ENCODE measurements at regions not wholly inside any gene's neighbourhood (a gene's known extent, or its start where the extent isn't known, plus 50 kb on each side); places are given as distances from the start of the nearest gene placed in this dataset.

- no peak overlapping the region for H3K4me2 ChIP-seq (ENCODE audit: insufficient read depth, low read length)
- 1% methylated on average over 5 of the region's 5 CpGs for WGBS (ENCODE audit: insufficient coverage, low coverage, missing lambda C conversion rate)
- FAIRE-seq (no peak), DNase-seq (ENCODE audit: extremely low read depth in 1 of 4, low spot score in 3 of 4) (no peak), ATAC-seq (no peak)
- H2AFZ ChIP-seq (ENCODE audit: low read depth, low read length) = no peak overlapping the region
- H3K9me1 ChIP-seq (ENCODE audit: control insufficient read depth, insufficient read depth, low read length) = no peaks in the 10 kb centered on the region
- TF ChIP-seq NFRKB (IDR thresholded peaks at IDR 0.05; ENCODE audit: low read depth) (no peak), CBX8 (IDR thresholded peaks at IDR 0.05; ENCODE audit: borderline replicate concordance, extremely low read depth, low read depth, low read length, poor library complexity, severe bottlenecking) (no peak), ZNF551 (CRISPR knock-in tag; IDR thresholded peaks at IDR 0.05) (no peak), ZMIZ1 (IDR thresholded peaks at IDR 0.05; ENCODE audit: low read depth in 2 of 2, low read length in 2 of 2) (no peak), ZNF436 (CRISPR knock-in tag; IDR thresholded peaks at IDR 0.05) (no peak), USF2 (CRISPR knock-in tag; IDR thresholded peaks at IDR 0.05) (no peak)
- H3K36me3 ChIP-seq (ENCODE audit: control insufficient read depth, insufficient read depth, low read length) = no peaks in the 10 kb centered on the region
- H3K9me3 ChIP-seq (replicated peaks; ENCODE audit: control insufficient read depth, insufficient read depth, low read depth, low read length) = no peaks in the 10 kb centered on the region
- H3K27me3 ChIP-seq (ENCODE audit: control insufficient read depth in 2 of 2, insufficient read depth in 2 of 2, low read length in 2 of 2) = no peaks in the 10 kb centered on the region
- in situ Hi-C loops (cut with MboI) (no loop called here), intact Hi-C loops (cut with micrococcal nuclease) (no loop called here)
- no peaks in the 10 kb centered on the region for H4K20me1 ChIP-seq (replicated peaks; ENCODE audit: control insufficient read depth, insufficient read depth, low read length)
- H3K4me1 ChIP-seq (replicated peaks in 1 of 2; ENCODE audit: control insufficient read depth in 2 of 2, insufficient read depth in 2 of 2, low read length in 2 of 2) = no peaks in the 10 kb centered on the region
- H3K9ac ChIP-seq (ENCODE audit: insufficient read depth in 1 of 2, low read depth in 2 of 2, low read length in 2 of 2) = no peak overlapping the region
- CTCF ChIA-PET (ENCODE audit: low intra/inter-chr PET ratio) = no interaction called here
- POLR2A ChIA-PET = no interaction called here
- no peak overlapping the region for H3K27ac ChIP-seq (ENCODE audit: extremely low read depth, low read depth, low read length)
- BruUV-seq (replicated peaks) = no TSS peak
- H3K79me2 ChIP-seq (ENCODE audit: control insufficient read depth, insufficient read depth, low read length) = no peaks in the 10 kb centered on the region
- H3K4me3 ChIP-seq = no peak overlapping the region
These were observed 310.6 kb downstream of the TFEC start for GRCh38 chr7:115719963-115720362.
